Astrocyte (in vitro differentiated cells and primary cell): ENCODE measurements at regions not wholly inside any gene's neighbourhood (a gene's known extent, or its start where the extent isn't known, plus 50 kb on each side); places are given as distances from the start of the nearest gene placed in this dataset.

Experiments
- DNase-seq: peaks from one replicate; pipeline ENCODE4 v3.0.0-alpha.2; 2010; ENCODE audit warnings: low read depth
- FAIRE-seq: peaks from 2 replicates; lab custom pipeline; 2011; peaks lifted over from hg19 to GRCh38; lab: Jason Lieb, UNC
- H2AFZ ChIP-seq: 2 replicates; pipeline ENCODE4 v1.6.0; 2012; ENCODE audit warnings: low read depth, low read length, inconsistent platforms
- H3K27ac ChIP-seq: 2 replicates; pipeline ENCODE4 v1.5.1; 2011; ENCODE audit warnings: low read depth, low read length, inconsistent platforms
- H3K27me3 ChIP-seq: 2 replicates; pipeline ENCODE4 v1.6.0; 2011; ENCODE audit warnings: low read length, inconsistent platforms; ENCODE audit not compliant: insufficient read depth
- H3K36me3 ChIP-seq: 2 replicates; pipeline ENCODE4 v1.5.1; 2011; ENCODE audit warnings: low read length, inconsistent platforms; ENCODE audit not compliant: insufficient read depth
- H3K4me1 ChIP-seq: 2 replicates; pipeline ENCODE4 v1.5.1; 2011; ENCODE audit warnings: low read length, inconsistent platforms; ENCODE audit not compliant: insufficient read depth
- H3K4me2 ChIP-seq: 2 replicates; pipeline ENCODE4 v1.6.0; 2012; ENCODE audit warnings: low read length, inconsistent platforms
- H3K4me3 ChIP-seq: 2 replicates; pipeline ENCODE4 v1.5.1; 2011; ENCODE audit warnings: low read depth, mild to moderate bottlenecking, low read length, inconsistent platforms; ENCODE audit not compliant: insufficient read depth
- H3K79me2 ChIP-seq: 2 replicates; pipeline ENCODE4 v1.6.0; 2012; ENCODE audit warnings: mild to moderate bottlenecking, low read length, inconsistent platforms; ENCODE audit not compliant: insufficient read depth
- H3K9ac ChIP-seq: 2 replicates; pipeline ENCODE4 v1.6.0; 2012; ENCODE audit warnings: mild to moderate bottlenecking, low read length, inconsistent platforms
- H3K9me3 ChIP-seq: 2 replicates; pipeline ENCODE4 v1.5.1; 2012; ENCODE audit warnings: low read depth, mild to moderate bottlenecking, low read length, inconsistent platforms; ENCODE audit not compliant: insufficient read depth
- H4K20me1 ChIP-seq: 2 replicates; pipeline ENCODE4 v1.6.0; 2012; ENCODE audit warnings: low read length, inconsistent platforms; ENCODE audit not compliant: insufficient read depth
- H3K27ac Mint-ChIP-seq: one replicate; pipeline ENCODE4 v1.8.0; 2021; ENCODE audit warnings: mild to moderate bottlenecking, mixed read lengths; ENCODE audit not compliant: unreplicated experiment
- H3K27me3 Mint-ChIP-seq: one replicate; pipeline ENCODE4 v1.8.0; 2021; ENCODE audit warnings: low read depth, mixed read lengths; ENCODE audit not compliant: unreplicated experiment
- H3K36me3 Mint-ChIP-seq: one replicate; pipeline ENCODE4 v1.8.0; 2021; ENCODE audit warnings: low read depth, mixed read lengths; ENCODE audit not compliant: unreplicated experiment
- H3K4me1 Mint-ChIP-seq: one replicate; pipeline ENCODE4 v1.8.0; 2021; ENCODE audit warnings: low read depth, mixed read lengths; ENCODE audit not compliant: unreplicated experiment
- H3K4me3 Mint-ChIP-seq: one replicate; pipeline ENCODE4 v1.8.0; 2021; ENCODE audit warnings: mild to moderate bottlenecking, moderate library complexity, mixed read lengths; ENCODE audit not compliant: unreplicated experiment
- H3K9me3 Mint-ChIP-seq: one replicate; pipeline ENCODE4 v1.8.0; 2021; ENCODE audit warnings: mild to moderate bottlenecking, mixed read lengths; ENCODE audit not compliant: unreplicated experiment
- CTCF ChIP-seq: IDR thresholded peaks from 2 replicates; pipeline ENCODE4 v1.5.1; 2011; ENCODE audit warnings: low read depth, mild to moderate bottlenecking, inconsistent platforms, low read length, moderate library complexity; ENCODE audit not compliant: insufficient read depth
- EZH2 ChIP-seq: IDR thresholded peaks from 2 replicates; pipeline ENCODE4 v1.6.1; 2012; ENCODE audit warnings: mild to moderate bottlenecking, low read length, inconsistent platforms; ENCODE audit not compliant: insufficient read depth

GRCh38 chr11:96655474-96655873 lies 265.7 kb downstream of the JRKL start:
- no peak for TF ChIP-seq EZH2
- TF ChIP-seq CTCF = no peak
- H3K27me3 ChIP-seq = no peaks in the 10 kb centered on the region
- H3K27ac Mint-ChIP-seq = no peak overlapping the region
- no peak overlapping the region for H3K27ac ChIP-seq
- H2AFZ ChIP-seq = no peak overlapping the region
- H3K9ac ChIP-seq = no peak overlapping the region
- no peaks in the 10 kb centered on the region for H3K9me3 ChIP-seq
- H3K9me3 Mint-ChIP-seq = no peaks in the 10 kb centered on the region
- DNase-seq (no peak), FAIRE-seq (no peak)
- no peaks in the 10 kb centered on the region for H3K27me3 Mint-ChIP-seq
- H4K20me1 ChIP-seq = no peaks in the 10 kb centered on the region
- no peaks in the 10 kb centered on the region for H3K4me1 Mint-ChIP-seq
- H3K4me3 Mint-ChIP-seq = no peak overlapping the region
- no peaks in the 10 kb centered on the region for H3K36me3 Mint-ChIP-seq
- no peaks in the 10 kb centered on the region for H3K36me3 ChIP-seq
- no peaks in the 10 kb centered on the region for H3K79me2 ChIP-seq
- H3K4me3 ChIP-seq = no peak overlapping the region
- no peak overlapping the region for H3K4me2 ChIP-seq
- H3K4me1 ChIP-seq = no peaks in the 10 kb centered on the region

GRCh38 chr11:96658436-96658835 lies 268.6 kb downstream of the JRKL start:
- Mint-ChIP-seq H3K36me3 (no peaks in the 10 kb centered on the region), H3K4me1 (no peaks in the 10 kb centered on the region), H3K9me3 (no peaks in the 10 kb centered on the region), H3K27me3 (no peaks in the 10 kb centered on the region), H3K4me3 (no peak overlapping the region), H3K27ac (no peak overlapping the region)
- H3K4me2 ChIP-seq = no peak overlapping the region
- H3K4me1 ChIP-seq = no peaks in the 10 kb centered on the region
- H3K9ac ChIP-seq = no peak overlapping the region
- TF ChIP-seq CTCF (no peak), EZH2 (no peak)
- no peak overlapping the region for H3K4me3 ChIP-seq
- FAIRE-seq = no peak
- no peaks in the 10 kb centered on the region for H3K27me3 ChIP-seq
- H2AFZ ChIP-seq = no peak overlapping the region
- no peak overlapping the region for H3K27ac ChIP-seq
- H3K36me3 ChIP-seq = no peaks in the 10 kb centered on the region
- H3K9me3 ChIP-seq = no peaks in the 10 kb centered on the region
- no peak for DNase-seq
- H3K79me2 ChIP-seq = no peaks in the 10 kb centered on the region
- no peaks in the 10 kb centered on the region for H4K20me1 ChIP-seq

- H3K27me3 ChIP-seq = no peaks in the 10 kb centered on the region
- no peak overlapping the region for H2AFZ ChIP-seq
- H3K27ac ChIP-seq = no peak overlapping the region
- H3K4me1 ChIP-seq = no peaks in the 10 kb centered on the region
- no peak overlapping the region for H3K4me3 Mint-ChIP-seq
- H4K20me1 ChIP-seq = no peaks in the 10 kb centered on the region
- no peaks in the 10 kb centered on the region for H3K4me1 Mint-ChIP-seq
- H3K36me3 ChIP-seq = no peaks in the 10 kb centered on the region
- FAIRE-seq (no peak), DNase-seq (no peak)
- H3K9ac ChIP-seq = no peak overlapping the region
- H3K79me2 ChIP-seq = no peaks in the 10 kb centered on the region
- TF ChIP-seq CTCF = no peak
- TF ChIP-seq EZH2 = no peak
- H3K9me3 Mint-ChIP-seq = no peaks in the 10 kb centered on the region
- no peak overlapping the region for H3K27ac Mint-ChIP-seq
- no peaks in the 10 kb centered on the region for H3K27me3 Mint-ChIP-seq
- no peak overlapping the region for H3K4me2 ChIP-seq
- H3K4me3 ChIP-seq = no peak overlapping the region
- no peaks in the 10 kb centered on the region for H3K9me3 ChIP-seq
- H3K36me3 Mint-ChIP-seq = no peaks in the 10 kb centered on the region
Measured at GRCh38 chr11:96664110-96664509, 274.3 kb downstream of the JRKL start.
